ENCODE measurements at regions not wholly inside any gene's neighbourhood (a gene's known extent, or its start where the extent isn't known, plus 50 kb on each side); places are given as distances from the start of the nearest gene placed in this dataset.

GRCh38 chr4:134085496-134085895 is 116.1 kb downstream of the PABPC4L start:
- TF ChIP-seq CTCF (IDR thresholded peaks at IDR 0.05; ENCODE audit: poor library complexity, severe bottlenecking) (no peak), POLR2AphosphoS5 (IDR thresholded peaks at IDR 0.05) (no peak), REST (IDR thresholded peaks at IDR 0.05; ENCODE audit: borderline replicate concordance) (no peak)

Data from neural cell (in vitro differentiated cells).